HepG2 (cell line): ENCODE measurements at regions not wholly inside any gene's neighbourhood (a gene's known extent, or its start where the extent isn't known, plus 50 kb on each side); places are given as distances from the start of the nearest gene placed in this dataset.
A peak's percentile ranks its signal among the peaks of the same experiment; 100 is the strongest.

ENCODE experiments used
- ATAC-seq: fragments of 200-7000 bp; cut with Tn5 transposase; 3 replicates; pipeline ENCODE4 v1.9.1; 2020; ENCODE audit warnings: mild to moderate bottlenecking, moderate library complexity
- BruUV-seq: library from RNA; stranded (reverse); fragments of 400-500 nt; replicated peaks from 2 replicates; lab custom pipeline; 2021; lab: Mats Ljungman, UMichigan
- CTCF ChIA-PET: fragments of 300-600 bp; formaldehyde crosslinking; extraction: SDS; loops from one replicate; lab custom pipeline; 2021; ENCODE audit warnings: low total read pairs, inconsistent platforms, low intra/inter-chr PET ratio; lab: Yijun Ruan, JAX
- POLR2A ChIA-PET: fragments of 350-600 bp; sonication (Branson Sonifier 250); formaldehyde crosslinking; loops from one replicate; lab custom pipeline; 2020; ENCODE audit warnings: antibody characterized with exemption, inconsistent platforms; lab: Yijun Ruan, JAX
- DNase-seq: peaks from one replicate; pipeline ENCODE4 v3.0.0-alpha.2; 2015; ENCODE audit warnings: low spot score
- FAIRE-seq: peaks from 3 replicates; lab custom pipeline; 2011; peaks lifted over from hg19 to GRCh38; lab: Jason Lieb, UNC
- H2AFZ ChIP-seq: one replicate; pipeline ENCODE4 v1.6.1; 2011; ENCODE audit warnings: low read length, inconsistent platforms
- H3K27ac ChIP-seq: fragments of 300-600 bp; 3 replicates; pipeline ENCODE4 v1.8.0; 2011; ENCODE audit warnings: mixed run types, mild to moderate bottlenecking, mixed read lengths, low read length, inconsistent platforms; ENCODE audit not compliant: insufficient read depth; ENCODE audit errors: extremely low read length
- H3K27me3 ChIP-seq, 2 experiments: fragments of 200-600 bp in 1 of 2; 2 replicates in 1 of 2; 3 replicates in 1 of 2; pipeline versions ENCODE4 v1.6.0 to v1.8.0; 2011; ENCODE audit warnings: low read length in 2 of 2, mild to moderate bottlenecking in 2 of 2, moderate library complexity in 2 of 2, inconsistent platforms in 1 of 2; ENCODE audit not compliant: insufficient read depth in 2 of 2, control insufficient read depth in 1 of 2
- H3K36me3 ChIP-seq, 2 experiments: fragments of 200-600 bp in 1 of 2; replicated peaks in 1 of 2; 2 replicates in 1 of 2; 3 replicates in 1 of 2; pipeline versions ENCODE4 v1.5.1 to v1.8.0; 2011; ENCODE audit warnings: low read length in 2 of 2, inconsistent platforms in 1 of 2; ENCODE audit not compliant: insufficient read depth in 2 of 2, control insufficient read depth in 1 of 2
- H3K4me1 ChIP-seq: 2 replicates; pipeline ENCODE4 v1.5.1; 2012; ENCODE audit warnings: low read length, inconsistent platforms; ENCODE audit not compliant: insufficient read depth
- H3K4me2 ChIP-seq: 2 replicates; pipeline ENCODE4 v1.6.0; 2011; ENCODE audit warnings: low read depth, low read length, inconsistent platforms
- H3K4me3 ChIP-seq, 3 experiments: fragments of 200-600 bp in 1 of 3; sonication (generic), shearing (Covaris generic) in 1 of 3; replicated peaks in 1 of 3; 2 replicates each; pipeline ENCODE4 v1.5.1; 2011 to 2016; ENCODE audit warnings: low read length in 3 of 3, inconsistent platforms in 2 of 3, low read depth in 2 of 3, mild to moderate bottlenecking in 2 of 3, control low read depth in 1 of 3, mixed read lengths in 1 of 3; ENCODE audit not compliant: insufficient read depth in 1 of 3
- H3K79me2 ChIP-seq: one replicate; pipeline ENCODE4 v1.6.1; 2011; ENCODE audit warnings: low read length, inconsistent platforms; ENCODE audit not compliant: insufficient read depth
- H3K9ac ChIP-seq: 2 replicates; pipeline ENCODE4 v1.6.0; 2011; ENCODE audit warnings: mild to moderate bottlenecking, low read depth, low read length, inconsistent platforms; ENCODE audit not compliant: insufficient read depth
- H3K9me3 ChIP-seq: 2 replicates; pipeline ENCODE4 v1.5.1; 2012; ENCODE audit warnings: mild to moderate bottlenecking, low read length
- H4K20me1 ChIP-seq: 2 replicates; pipeline ENCODE4 v1.6.0; 2011; ENCODE audit warnings: inconsistent platforms, mild to moderate bottlenecking, low read length, moderate library complexity; ENCODE audit not compliant: insufficient read depth
- ATF7 ChIP-seq, 2 experiments: fragments of 450-650 bp in 1 of 2; sonication (generic) in 1 of 2; formaldehyde crosslinking in 1 of 2; IDR thresholded peaks; 2 replicates each; pipeline versions ENCODE4 v1.4.0 to v1.6.1; 2016 to 2020; ENCODE audit warnings: antibody characterized with exemption in 1 of 2, mild to moderate bottlenecking in 1 of 2, missing genetic modification reagents in 1 of 2
- GLI4 ChIP-seq: sonication (generic); formaldehyde crosslinking; IDR thresholded peaks from 2 replicates; pipeline ENCODE4 v1.5.1; 2020; ENCODE audit warnings: missing genetic modification reagents, mild to moderate bottlenecking, moderate library complexity, borderline replicate concordance
- NFIB ChIP-seq: sonication (generic); formaldehyde crosslinking; IDR thresholded peaks from 2 replicates; pipeline ENCODE4 v1.9.0; 2021; ENCODE audit warnings: missing genetic modification reagents, mild to moderate bottlenecking, borderline replicate concordance
- NFIC ChIP-seq: IDR thresholded peaks from 2 replicates; pipeline ENCODE4 v1.6.1; 2012; ENCODE audit warnings: mild to moderate bottlenecking, low read length, inconsistent platforms
- RORA ChIP-seq: sonication (generic); formaldehyde crosslinking; IDR thresholded peaks from 2 replicates; pipeline ENCODE4 v1.5.0; 2020; ENCODE audit warnings: mild to moderate bottlenecking, missing genetic modification reagents, moderate library complexity
- SETDB1 ChIP-seq: sonication (generic); formaldehyde crosslinking; IDR thresholded peaks from 2 replicates; pipeline ENCODE4 v1.5.1; 2020; ENCODE audit warnings: missing genetic modification reagents, mild to moderate bottlenecking, borderline replicate concordance
- SP5 ChIP-seq: IDR thresholded peaks from 2 replicates; pipeline ENCODE4 v1.6.1; 2016; ENCODE audit warnings: low read depth, borderline replicate concordance
- STAT5B ChIP-seq: sonication (generic); formaldehyde crosslinking; IDR thresholded peaks from 2 replicates; pipeline ENCODE4 v1.4.0; 2020; ENCODE audit warnings: missing genetic modification reagents
- SYNCRIP ChIP-seq: fragments of 200-400 bp; formaldehyde crosslinking; IDR thresholded peaks from 2 replicates; pipeline ENCODE4 v1.6.1; 2018; ENCODE audit warnings: mild to moderate bottlenecking, low read depth, low read length; ENCODE audit not compliant: insufficient read depth
- ZBTB8A ChIP-seq: sonication (generic); formaldehyde crosslinking; IDR thresholded peaks from 2 replicates; pipeline ENCODE4 v1.4.0; 2020; ENCODE audit warnings: mild to moderate bottlenecking, low read depth, missing genetic modification reagents, borderline replicate concordance
- ZNF598 ChIP-seq: sonication (generic); formaldehyde crosslinking; IDR thresholded peaks from 2 replicates; pipeline ENCODE4 v1.5.1; 2020; ENCODE audit warnings: mild to moderate bottlenecking, missing genetic modification reagents, borderline replicate concordance
- ZNF7 ChIP-seq: IDR thresholded peaks from 2 replicates; pipeline ENCODE4 v1.6.1; 2016; ENCODE audit warnings: missing biosample characterization, missing genetic modification reagents
- WGBS: methylation state at CpG from one replicate; pipeline ENCODE4 v1.1.6; 2017; ENCODE audit warnings: low lambda C conversion rate; 5-methylcytosine and 5-hydroxymethylcytosine counted together
- in situ Hi-C: cut with HindIII; loops from 2 replicates; pipeline ENCODE4 v1.10.0; 2017; ENCODE audit warnings: low pct_unique_long_range_greater_than_20kb; ENCODE audit not compliant: extremely low pct_ligation_motif_present
- intact Hi-C: fragments of 100-400 bp; cut with micrococcal nuclease; formaldehyde crosslinking; loops from one replicate; pipeline ENCODE4 v1.10.0; 2022; ENCODE audit not compliant: unreplicated experiment
- TF ChIP-seq, protein P1 (sequence below): sonication (generic); formaldehyde crosslinking; IDR thresholded peaks from 2 replicates; pipeline ENCODE4 v1.4.0; 2020; ENCODE audit warnings: low read depth, mild to moderate bottlenecking, missing genetic modification reagents
- TF ChIP-seq, protein P2 (sequence below): sonication (generic); formaldehyde crosslinking; IDR thresholded peaks from 2 replicates; pipeline ENCODE4 v1.4.0; 2020; ENCODE audit warnings: mild to moderate bottlenecking, missing genetic modification reagents
- TF ChIP-seq, protein P3 (sequence below): sonication (generic); formaldehyde crosslinking; conservative IDR thresholded peaks from 2 replicates; pipeline ENCODE4 v1.4.0; 2020; ENCODE audit warnings: mild to moderate bottlenecking, missing genetic modification reagents, moderate library complexity

DNA sequence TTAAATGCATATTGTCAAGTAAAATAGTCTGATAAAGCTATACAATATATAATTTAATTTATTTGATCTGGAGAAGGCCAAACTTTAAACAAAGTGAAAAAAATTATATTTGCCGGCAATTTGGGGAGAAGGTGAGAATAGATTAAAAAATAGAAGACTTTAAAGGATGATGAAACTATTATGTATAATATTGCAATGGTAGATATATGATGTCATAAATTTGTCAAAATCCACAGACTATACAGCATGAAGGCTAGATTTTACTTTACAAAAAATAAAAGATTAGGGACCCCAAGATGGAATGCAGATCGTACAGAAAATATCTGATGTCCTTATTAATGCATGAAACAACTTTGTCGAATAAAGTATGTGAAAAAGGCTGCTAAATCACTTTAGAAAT, 67.3 kb upstream of the MAL start:
- H3K9ac ChIP-seq = no peak overlapping the region
- no peaks in the 10 kb centered on the region for H3K36me3 ChIP-seq
- no peak overlapping the region for H3K4me2 ChIP-seq
- BruUV-seq = no TSS peak
- POLR2A ChIA-PET = no interaction called here
- no peaks in the 10 kb centered on the region for H3K9me3 ChIP-seq
- H3K4me1 ChIP-seq = no peaks in the 10 kb centered on the region
- DNase-seq (no peak), ATAC-seq (no peak)
- intact Hi-C loops = no loop called here
- TF ChIP-seq SETDB1 (CRISPR knock-in tag) = no peak
- peak; percentile 91 for TF ChIP-seq ATF7 (IDR thresholded peaks at IDR 0.05)
- no peak for TF ChIP-seq ATF7 (CRISPR knock-in tag; IDR thresholded peaks at IDR 0.05)
- TF ChIP-seq, all 625 proteins: peak for 1
- in situ Hi-C loops = no loop called here
- H3K27me3 ChIP-seq = peaks cover 0 to 24% of the 10 kb centered on the region in 2 experiments
- no peak overlapping the region for H2AFZ ChIP-seq
- no peaks in the 10 kb centered on the region for H4K20me1 ChIP-seq
- H3K27ac ChIP-seq = no peak overlapping the region
- H3K4me3 ChIP-seq = no peak overlapping the region
- FAIRE-seq = no peak
- CTCF ChIA-PET = no interaction called here
- H3K79me2 ChIP-seq = no peaks in the 10 kb centered on the region
- 2% methylated on average over 3 of the region's 3 CpGs for WGBS

DNA sequence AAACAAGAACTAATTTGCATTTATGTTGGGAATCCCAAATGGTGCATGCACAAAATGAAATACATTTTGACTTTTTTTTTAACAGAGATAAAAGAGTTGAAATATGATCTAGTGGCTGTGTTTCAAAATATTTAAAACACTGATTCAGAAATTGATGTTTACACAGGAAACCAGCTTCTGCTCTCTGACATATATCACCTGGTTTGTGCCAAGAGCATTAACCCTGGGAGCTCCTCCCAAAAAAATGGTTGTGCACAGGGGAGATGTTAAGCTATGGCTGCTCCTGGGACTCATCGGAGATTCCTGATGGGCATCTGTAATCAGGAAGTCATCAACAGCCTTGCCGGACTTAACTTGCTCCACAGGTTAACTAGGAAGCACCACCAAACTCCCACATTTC, 65.2 kb upstream of the MAL start:
- H4K20me1 ChIP-seq = no peaks in the 10 kb centered on the region
- no peak overlapping the region for H3K4me3 ChIP-seq
- in situ Hi-C loops = no loop called here
- no peak overlapping the region for H3K9ac ChIP-seq
- CTCF ChIA-PET = no interaction called here
- H3K27me3 ChIP-seq = peaks cover 0 to 20% of the 10 kb centered on the region in 2 experiments; a peak in 4 of 5 replicates
- no peaks in the 10 kb centered on the region for H3K79me2 ChIP-seq
- no peaks in the 10 kb centered on the region for H3K4me1 ChIP-seq
- POLR2A ChIA-PET = no interaction called here
- no peaks in the 10 kb centered on the region for H3K36me3 ChIP-seq
- WGBS = 0% methylated on average over 2 of the region's 2 CpGs
- no peak overlapping the region for H3K27ac ChIP-seq
- DNase-seq = no peak
- H2AFZ ChIP-seq = no peak overlapping the region
- no TSS peak for BruUV-seq
- intact Hi-C loops = no loop called here
- no peak overlapping the region for H3K4me2 ChIP-seq
- no peak for ATAC-seq
- no peaks in the 10 kb centered on the region for H3K9me3 ChIP-seq
- FAIRE-seq = no peak
- TF ChIP-seq STAT5B (CRISPR knock-in tag) (no peak), NFIB (CRISPR knock-in tag) (no peak), ZNF7 (no peak), NFIC (no peak), GLI4 (CRISPR knock-in tag) (no peak), ZNF598 (CRISPR knock-in tag) (no peak), SYNCRIP (no peak), SP5 (CRISPR knock-in tag) (no peak), RORA (CRISPR knock-in tag) (no peak), ZBTB8A (CRISPR knock-in tag) (no peak)
- TF ChIP-seq, protein P1, sequence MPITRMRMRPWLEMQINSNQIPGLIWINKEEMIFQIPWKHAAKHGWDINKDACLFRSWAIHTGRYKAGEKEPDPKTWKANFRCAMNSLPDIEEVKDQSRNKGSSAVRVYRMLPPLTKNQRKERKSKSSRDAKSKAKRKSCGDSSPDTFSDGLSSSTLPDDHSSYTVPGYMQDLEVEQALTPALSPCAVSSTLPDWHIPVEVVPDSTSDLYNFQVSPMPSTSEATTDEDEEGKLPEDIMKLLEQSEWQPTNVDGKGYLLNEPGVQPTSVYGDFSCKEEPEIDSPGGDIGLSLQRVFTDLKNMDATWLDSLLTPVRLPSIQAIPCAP (CRISPR knock-in tag) = no peak
- TF ChIP-seq, protein P2, sequence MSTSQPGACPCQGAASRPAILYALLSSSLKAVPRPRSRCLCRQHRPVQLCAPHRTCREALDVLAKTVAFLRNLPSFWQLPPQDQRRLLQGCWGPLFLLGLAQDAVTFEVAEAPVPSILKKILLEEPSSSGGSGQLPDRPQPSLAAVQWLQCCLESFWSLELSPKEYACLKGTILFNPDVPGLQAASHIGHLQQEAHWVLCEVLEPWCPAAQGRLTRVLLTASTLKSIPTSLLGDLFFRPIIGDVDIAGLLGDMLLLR = no peak
- TF ChIP-seq, protein P3, sequence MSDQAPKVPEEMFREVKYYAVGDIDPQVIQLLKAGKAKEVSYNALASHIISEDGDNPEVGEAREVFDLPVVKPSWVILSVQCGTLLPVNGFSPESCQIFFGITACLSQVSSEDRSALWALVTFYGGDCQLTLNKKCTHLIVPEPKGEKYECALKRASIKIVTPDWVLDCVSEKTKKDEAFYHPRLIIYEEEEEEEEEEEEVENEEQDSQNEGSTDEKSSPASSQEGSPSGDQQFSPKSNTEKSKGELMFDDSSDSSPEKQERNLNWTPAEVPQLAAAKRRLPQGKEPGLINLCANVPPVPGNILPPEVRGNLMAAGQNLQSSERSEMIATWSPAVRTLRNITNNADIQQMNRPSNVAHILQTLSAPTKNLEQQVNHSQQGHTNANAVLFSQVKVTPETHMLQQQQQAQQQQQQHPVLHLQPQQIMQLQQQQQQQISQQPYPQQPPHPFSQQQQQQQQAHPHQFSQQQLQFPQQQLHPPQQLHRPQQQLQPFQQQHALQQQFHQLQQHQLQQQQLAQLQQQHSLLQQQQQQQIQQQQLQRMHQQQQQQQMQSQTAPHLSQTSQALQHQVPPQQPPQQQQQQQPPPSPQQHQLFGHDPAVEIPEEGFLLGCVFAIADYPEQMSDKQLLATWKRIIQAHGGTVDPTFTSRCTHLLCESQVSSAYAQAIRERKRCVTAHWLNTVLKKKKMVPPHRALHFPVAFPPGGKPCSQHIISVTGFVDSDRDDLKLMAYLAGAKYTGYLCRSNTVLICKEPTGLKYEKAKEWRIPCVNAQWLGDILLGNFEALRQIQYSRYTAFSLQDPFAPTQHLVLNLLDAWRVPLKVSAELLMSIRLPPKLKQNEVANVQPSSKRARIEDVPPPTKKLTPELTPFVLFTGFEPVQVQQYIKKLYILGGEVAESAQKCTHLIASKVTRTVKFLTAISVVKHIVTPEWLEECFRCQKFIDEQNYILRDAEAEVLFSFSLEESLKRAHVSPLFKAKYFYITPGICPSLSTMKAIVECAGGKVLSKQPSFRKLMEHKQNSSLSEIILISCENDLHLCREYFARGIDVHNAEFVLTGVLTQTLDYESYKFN (CRISPR knock-in tag) = no peak
